ENCODE measurements at regions not wholly inside any gene's neighbourhood (a gene's known extent, or its start where the extent isn't known, plus 50 kb on each side); places are given as distances from the start of the nearest gene placed in this dataset.
"Not testable (repeated sequence)": the region's sequence is repeated elsewhere in the genome, so short reads cannot be mapped to it uniquely, and the experiment has no call there.

- DNase-seq (ENCODE audit: low read depth in 2 of 3, low spot score in 1 of 3): not testable (repeated sequence)
These were observed 473.9 kb upstream of the SOX9 start for GRCh38 chr17:71646890-71647289.

GRCh38 chr17:71648342-71648741, 472.5 kb upstream of the SOX9 start:
- not testable (repeated sequence) for DNase-seq (ENCODE audit: low read depth in 2 of 3, low spot score in 1 of 3)

GRCh38 chr17:71649941-71650350, 470.9 kb upstream of the SOX9 start:
- DNase-seq (ENCODE audit: low read depth in 2 of 3, low spot score in 1 of 3): no peak

GRCh38 chr17:71655542-71655941, 465.3 kb upstream of the SOX9 start:
- no peak for DNase-seq (ENCODE audit: low read depth in 2 of 3, low spot score in 1 of 3)

GRCh38 chr17:71656964-71657858, 463.6 kb upstream of the SOX9 start:
- DNase-seq (ENCODE audit: low read depth in 2 of 3, low spot score in 1 of 3): no peak

- DNase-seq (ENCODE audit: low read depth in 2 of 3, low spot score in 1 of 3): no peak
These were observed 461.8 kb upstream of the SOX9 start for GRCh38 chr17:71658996-71659395.

GRCh38 chr17:71664861-71665260, 456.0 kb upstream of the SOX9 start:
- DNase-seq (ENCODE audit: low read depth in 2 of 3, low spot score in 1 of 3): no peak

GRCh38 chr17:71666047-71666446, 454.8 kb upstream of the SOX9 start:
- no peak for DNase-seq (ENCODE audit: low read depth in 2 of 3, low spot score in 1 of 3)

GRCh38 chr17:71667661-71668060, 453.2 kb upstream of the SOX9 start:
- DNase-seq (ENCODE audit: low read depth in 2 of 3, low spot score in 1 of 3): no peak

GRCh38 chr17:71668807-71669206, 452.0 kb upstream of the SOX9 start:
- DNase-seq (ENCODE audit: low read depth in 2 of 3, low spot score in 1 of 3): no peak

GRCh38 chr17:71677439-71677838, 443.4 kb upstream of the SOX9 start:
- DNase-seq (ENCODE audit: low read depth in 2 of 3, low spot score in 1 of 3): no peak

GRCh38 chr17:71679832-71680231, 441.0 kb upstream of the SOX9 start:
- DNase-seq (ENCODE audit: low read depth in 2 of 3, low spot score in 1 of 3): no peak

GRCh38 chr17:71681427-71682173, 439.2 kb upstream of the SOX9 start:
- no peak for DNase-seq (ENCODE audit: low read depth in 2 of 3, low spot score in 1 of 3)

- no peak for DNase-seq (ENCODE audit: low read depth in 2 of 3, low spot score in 1 of 3)
These were observed 438.7 kb upstream of the SOX9 start for GRCh38 chr17:71682174-71682494.

GRCh38 chr17:71689782-71690181, 431.0 kb upstream of the SOX9 start:
- DNase-seq (ENCODE audit: low read depth in 2 of 3, low spot score in 1 of 3): no peak

GRCh38 chr17:71699907-71700306, 420.9 kb upstream of the SOX9 start:
- DNase-seq (ENCODE audit: low read depth in 2 of 3, low spot score in 1 of 3): no peak

- DNase-seq (ENCODE audit: low read depth in 2 of 3, low spot score in 1 of 3): no peak
These were observed 417.1 kb upstream of the SOX9 start for GRCh38 chr17:71703701-71704100.

- no peak for DNase-seq (ENCODE audit: low read depth in 2 of 3, low spot score in 1 of 3)
These were observed 411.4 kb upstream of the SOX9 start for GRCh38 chr17:71709271-71709890.

- no peak for DNase-seq (ENCODE audit: low read depth in 2 of 3, low spot score in 1 of 3)
These were observed 410.9 kb upstream of the SOX9 start for GRCh38 chr17:71709946-71710345.

GRCh38 chr17:71710816-71711215, 410.0 kb upstream of the SOX9 start:
- DNase-seq (ENCODE audit: low read depth in 2 of 3, low spot score in 1 of 3): no peak

- DNase-seq (ENCODE audit: low read depth in 2 of 3, low spot score in 1 of 3): no peak
These were observed 407.0 kb upstream of the SOX9 start for GRCh38 chr17:71713846-71714245.

- no peak for DNase-seq (ENCODE audit: low read depth in 2 of 3, low spot score in 1 of 3)
These were observed 396.5 kb upstream of the SOX9 start for GRCh38 chr17:71724339-71724738.
